ENCODE measurements at regions not wholly inside any gene's neighbourhood (a gene's known extent, or its start where the extent isn't known, plus 50 kb on each side); places are given as distances from the start of the nearest gene placed in this dataset.

DNA sequence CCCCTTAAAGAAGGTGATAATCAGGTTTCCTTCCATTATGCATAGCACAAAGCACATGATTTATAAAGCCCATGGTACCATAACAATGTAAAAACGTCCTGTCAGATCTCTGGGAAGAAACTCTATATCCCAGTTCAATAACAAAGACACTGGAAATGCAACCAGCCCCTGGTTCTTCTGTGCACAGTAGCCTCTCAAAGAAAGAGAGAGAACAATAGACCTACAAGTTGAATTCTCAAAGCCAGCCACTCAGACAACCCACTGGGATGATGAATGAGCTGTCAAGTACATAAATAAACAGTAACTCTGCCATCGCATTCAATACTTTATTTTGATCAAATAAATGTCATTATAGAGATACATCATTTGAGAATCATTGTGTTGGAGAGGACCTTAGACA, 400.1 kb upstream of the CPEB2 start:
- Histone ChIP-seq H3K79me2 (ENCODE audit: insufficient read depth) (no peaks in the 10 kb centered on the region), H3K27me3 (ENCODE audit: insufficient read depth) (no peaks in the 10 kb centered on the region), H3K9me3 (no peaks in the 10 kb centered on the region), H3K36me3 (replicated peaks in 1 of 2; ENCODE audit: control insufficient read depth in 1 of 2, insufficient read depth in 2 of 2, low read length in 1 of 2) (no peaks in the 10 kb centered on the region), H3K4me3 (ENCODE audit: low read depth in 2 of 2, low read length in 1 of 2) (no peak overlapping the region), H3K9ac (no peak overlapping the region), H3F3A (replicated peaks; ENCODE audit: insufficient read depth) (no peaks in the 10 kb centered on the region), H3K4me2 (no peak overlapping the region), H2AFZ (ENCODE audit: low read depth) (no peak overlapping the region), H4K20me1 (ENCODE audit: insufficient read depth) (no peaks in the 10 kb centered on the region), H3K27ac (ENCODE audit: low read depth in 2 of 2, low read length in 1 of 2) (no peak overlapping the region), H3K9me2 (no peaks in the 10 kb centered on the region), H3K4me1 (ENCODE audit: control insufficient read depth in 1 of 2, insufficient read depth in 2 of 2, low read depth in 1 of 2, low read length in 1 of 2) (no peaks in the 10 kb centered on the region; a peak in 1 of 4 replicates)
- 45% methylated on average over 2 of the region's 2 CpGs for WGBS (ENCODE audit: low lambda C conversion rate)
- POLR2A ChIA-PET = no interaction called here
- TF ChIP-seq RFX5 (IDR thresholded peaks at IDR 0.05; ENCODE audit: low read length) (no peak), TAF1 (IDR thresholded peaks at IDR 0.05; ENCODE audit: borderline replicate concordance, low read depth, low read length) (no peak), GABPA (IDR thresholded peaks at IDR 0.05; ENCODE audit: low read depth) (no peak), ELF1 (IDR thresholded peaks at IDR 0.05) (no peak), FOXJ3 (CRISPR knock-in tag; IDR thresholded peaks at IDR 0.05) (no peak), EZH2phosphoT487 (IDR thresholded peaks at IDR 0.05; ENCODE audit: borderline replicate concordance, low read depth) (no peak), GATA2 (CRISPR knock-in tag; IDR thresholded peaks at IDR 0.05) (no peak), TCF12 (IDR thresholded peaks at IDR 0.05) (no peak), NFIC (IDR thresholded peaks at IDR 0.05; ENCODE audit: borderline replicate concordance) (no peak), RAD21 (IDR thresholded peaks at IDR 0.05; ENCODE audit: low read length) (no peak), EP300 (IDR thresholded peaks at IDR 0.05; ENCODE audit: borderline replicate concordance in 1 of 2, low read depth in 1 of 2, low read length in 1 of 2) (no peak)
- TF ChIP-seq, protein P1, sequence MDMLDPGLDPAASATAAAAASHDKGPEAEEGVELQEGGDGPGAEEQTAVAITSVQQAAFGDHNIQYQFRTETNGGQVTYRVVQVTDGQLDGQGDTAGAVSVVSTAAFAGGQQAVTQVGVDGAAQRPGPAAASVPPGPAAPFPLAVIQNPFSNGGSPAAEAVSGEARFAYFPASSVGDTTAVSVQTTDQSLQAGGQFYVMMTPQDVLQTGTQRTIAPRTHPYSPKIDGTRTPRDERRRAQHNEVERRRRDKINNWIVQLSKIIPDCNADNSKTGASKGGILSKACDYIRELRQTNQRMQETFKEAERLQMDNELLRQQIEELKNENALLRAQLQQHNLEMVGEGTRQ (IDR thresholded peaks at IDR 0.05; ENCODE audit: borderline replicate concordance, low read depth, low read length) = no peak
- TF ChIP-seq, protein P2, sequence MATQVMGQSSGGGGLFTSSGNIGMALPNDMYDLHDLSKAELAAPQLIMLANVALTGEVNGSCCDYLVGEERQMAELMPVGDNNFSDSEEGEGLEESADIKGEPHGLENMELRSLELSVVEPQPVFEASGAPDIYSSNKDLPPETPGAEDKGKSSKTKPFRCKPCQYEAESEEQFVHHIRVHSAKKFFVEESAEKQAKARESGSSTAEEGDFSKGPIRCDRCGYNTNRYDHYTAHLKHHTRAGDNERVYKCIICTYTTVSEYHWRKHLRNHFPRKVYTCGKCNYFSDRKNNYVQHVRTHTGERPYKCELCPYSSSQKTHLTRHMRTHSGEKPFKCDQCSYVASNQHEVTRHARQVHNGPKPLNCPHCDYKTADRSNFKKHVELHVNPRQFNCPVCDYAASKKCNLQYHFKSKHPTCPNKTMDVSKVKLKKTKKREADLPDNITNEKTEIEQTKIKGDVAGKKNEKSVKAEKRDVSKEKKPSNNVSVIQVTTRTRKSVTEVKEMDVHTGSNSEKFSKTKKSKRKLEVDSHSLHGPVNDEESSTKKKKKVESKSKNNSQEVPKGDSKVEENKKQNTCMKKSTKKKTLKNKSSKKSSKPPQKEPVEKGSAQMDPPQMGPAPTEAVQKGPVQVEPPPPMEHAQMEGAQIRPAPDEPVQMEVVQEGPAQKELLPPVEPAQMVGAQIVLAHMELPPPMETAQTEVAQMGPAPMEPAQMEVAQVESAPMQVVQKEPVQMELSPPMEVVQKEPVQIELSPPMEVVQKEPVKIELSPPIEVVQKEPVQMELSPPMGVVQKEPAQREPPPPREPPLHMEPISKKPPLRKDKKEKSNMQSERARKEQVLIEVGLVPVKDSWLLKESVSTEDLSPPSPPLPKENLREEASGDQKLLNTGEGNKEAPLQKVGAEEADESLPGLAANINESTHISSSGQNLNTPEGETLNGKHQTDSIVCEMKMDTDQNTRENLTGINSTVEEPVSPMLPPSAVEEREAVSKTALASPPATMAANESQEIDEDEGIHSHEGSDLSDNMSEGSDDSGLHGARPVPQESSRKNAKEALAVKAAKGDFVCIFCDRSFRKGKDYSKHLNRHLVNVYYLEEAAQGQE (IDR thresholded peaks at IDR 0.05; ENCODE audit: low read depth, low read length) = no peak
- TF ChIP-seq, protein P3, sequence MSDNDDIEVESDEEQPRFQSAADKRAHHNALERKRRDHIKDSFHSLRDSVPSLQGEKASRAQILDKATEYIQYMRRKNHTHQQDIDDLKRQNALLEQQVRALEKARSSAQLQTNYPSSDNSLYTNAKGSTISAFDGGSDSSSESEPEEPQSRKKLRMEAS (IDR thresholded peaks at IDR 0.05; ENCODE audit: low read depth) = no peak
- TF ChIP-seq, protein P4, sequence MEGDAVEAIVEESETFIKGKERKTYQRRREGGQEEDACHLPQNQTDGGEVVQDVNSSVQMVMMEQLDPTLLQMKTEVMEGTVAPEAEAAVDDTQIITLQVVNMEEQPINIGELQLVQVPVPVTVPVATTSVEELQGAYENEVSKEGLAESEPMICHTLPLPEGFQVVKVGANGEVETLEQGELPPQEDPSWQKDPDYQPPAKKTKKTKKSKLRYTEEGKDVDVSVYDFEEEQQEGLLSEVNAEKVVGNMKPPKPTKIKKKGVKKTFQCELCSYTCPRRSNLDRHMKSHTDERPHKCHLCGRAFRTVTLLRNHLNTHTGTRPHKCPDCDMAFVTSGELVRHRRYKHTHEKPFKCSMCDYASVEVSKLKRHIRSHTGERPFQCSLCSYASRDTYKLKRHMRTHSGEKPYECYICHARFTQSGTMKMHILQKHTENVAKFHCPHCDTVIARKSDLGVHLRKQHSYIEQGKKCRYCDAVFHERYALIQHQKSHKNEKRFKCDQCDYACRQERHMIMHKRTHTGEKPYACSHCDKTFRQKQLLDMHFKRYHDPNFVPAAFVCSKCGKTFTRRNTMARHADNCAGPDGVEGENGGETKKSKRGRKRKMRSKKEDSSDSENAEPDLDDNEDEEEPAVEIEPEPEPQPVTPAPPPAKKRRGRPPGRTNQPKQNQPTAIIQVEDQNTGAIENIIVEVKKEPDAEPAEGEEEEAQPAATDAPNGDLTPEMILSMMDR (IDR thresholded peaks at IDR 0.05) = no peak
- DNase-seq = no peak
- CTCF ChIA-PET = no interaction called here

Data from SK-N-SH (cell line).